Caco-2 (cell line): ENCODE measurements at regions not wholly inside any gene's neighbourhood (a gene's known extent, or its start where the extent isn't known, plus 50 kb on each side); places are given as distances from the start of the nearest gene placed in this dataset.

Source experiments
- BruUV-seq: library from RNA; stranded (reverse); fragments of 400-500 nt; replicated peaks from 2 replicates; lab custom pipeline; 2021; lab: Mats Ljungman, UMichigan
- CTCF ChIA-PET: fragments of 300-600 bp; sonication (Branson Sonifier 250); formaldehyde crosslinking; loops from one replicate; lab custom pipeline; 2022; ENCODE audit warnings: antibody characterized with exemption; lab: Charles Lee
- POLR2A ChIA-PET: fragments of 300-600 bp; sonication (Branson Sonifier 250); formaldehyde crosslinking; loops from one replicate; lab custom pipeline; 2022; ENCODE audit warnings: antibody characterized with exemption; lab: Charles Lee
- DNase-seq, 2 experiments: peaks; one replicate each; pipeline versions ENCODE4 v3.0.0 to v3.0.0-alpha.2; 2020 to 2022
- H3K27me3 ChIP-seq: replicated peaks from 2 replicates; pipeline ENCODE4 v1.6.0; 2011; ENCODE audit warnings: low read length; ENCODE audit not compliant: control insufficient read depth, insufficient read depth
- H3K36me3 ChIP-seq: 2 replicates; pipeline ENCODE4 v1.5.1; 2011; ENCODE audit warnings: low read length; ENCODE audit not compliant: control insufficient read depth, insufficient read depth
- H3K4me1 ChIP-seq: fragments of 250-450 bp; sonication (Bioruptor Pico); 2 replicates; pipeline ENCODE4 v1.5.1; 2020; ENCODE audit warnings: mild to moderate bottlenecking
- H3K4me3 ChIP-seq: 2 replicates; pipeline ENCODE4 v1.5.1; 2011; ENCODE audit warnings: low read depth, mild to moderate bottlenecking, control low read depth, low read length
- H3K9me3 ChIP-seq: fragments of 250-450 bp; sonication (Bioruptor Pico); 2 replicates; pipeline ENCODE4 v1.5.1; 2020; ENCODE audit warnings: mild to moderate bottlenecking, moderate library complexity
- H3K27ac Mint-ChIP-seq: one replicate; pipeline ENCODE4 v1.8.0; 2022; ENCODE audit warnings: mixed read lengths; ENCODE audit not compliant: unreplicated experiment
- H3K27me3 Mint-ChIP-seq: one replicate; pipeline ENCODE4 v1.8.0; 2022; ENCODE audit warnings: mixed read lengths; ENCODE audit not compliant: insufficient read depth, unreplicated experiment
- H3K36me3 Mint-ChIP-seq: one replicate; pipeline ENCODE4 v1.8.0; 2022; ENCODE audit warnings: mild to moderate bottlenecking, mixed read lengths; ENCODE audit not compliant: insufficient read depth, unreplicated experiment
- H3K4me1 Mint-ChIP-seq: one replicate; pipeline ENCODE4 v1.8.0; 2022; ENCODE audit warnings: low read depth, mixed read lengths; ENCODE audit not compliant: unreplicated experiment
- H3K4me3 Mint-ChIP-seq: one replicate; pipeline ENCODE4 v1.8.0; 2022; ENCODE audit warnings: mild to moderate bottlenecking, moderate library complexity, mixed read lengths; ENCODE audit not compliant: unreplicated experiment
- H3K9me3 Mint-ChIP-seq: one replicate; pipeline ENCODE4 v1.8.0; 2022; ENCODE audit warnings: mixed read lengths; ENCODE audit not compliant: unreplicated experiment
- intact Hi-C: fragments of 100-400 bp; cut with micrococcal nuclease; formaldehyde crosslinking; loops from one replicate; pipeline ENCODE4 v1.10.0; 2022; ENCODE audit not compliant: unreplicated experiment
- TF ChIP-seq, protein P1 (sequence below), 2 experiments: fragments of 200-600 bp in 1 of 2; IDR thresholded peaks; 1 replicate in 1 of 2; 2 replicates in 1 of 2; pipeline versions ENCODE4 v1.5.1 to v1.8.0; 2011 to 2022; ENCODE audit warnings: antibody characterized with exemption in 1 of 2, control low read depth in 1 of 2, inconsistent platforms in 1 of 2, low read depth in 1 of 2, low read length in 1 of 2, mild to moderate bottlenecking in 1 of 2, moderate library complexity in 1 of 2; ENCODE audit not compliant: insufficient read depth in 1 of 2, severe bottlenecking in 1 of 2, unreplicated experiment in 1 of 2

DNA sequence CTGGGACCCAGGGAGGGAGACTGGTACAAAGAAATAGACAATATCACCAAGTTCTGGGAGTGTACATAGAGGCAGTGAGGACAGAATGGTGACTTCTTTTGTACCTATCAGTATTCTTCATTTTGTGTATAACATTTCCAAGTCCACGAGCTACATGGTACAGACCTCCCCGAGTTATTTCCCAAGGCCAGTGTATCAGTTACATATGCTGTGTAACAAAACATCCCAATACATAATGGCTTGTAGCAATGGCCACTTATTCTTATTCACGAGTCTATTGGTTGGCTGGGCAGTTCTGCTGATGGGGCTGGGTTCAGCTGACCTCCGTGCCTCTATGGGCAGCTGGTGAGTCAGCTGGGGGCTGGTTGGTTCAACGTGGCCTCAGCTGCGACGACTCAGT lies 98.7 kb upstream of the RFLNA start:
- H3K36me3 Mint-ChIP-seq, result peaks cover 12% of the 10 kb centered on the region
- CTCF ChIA-PET, result no interaction called here
- POLR2A ChIA-PET, result no interaction called here

DNA sequence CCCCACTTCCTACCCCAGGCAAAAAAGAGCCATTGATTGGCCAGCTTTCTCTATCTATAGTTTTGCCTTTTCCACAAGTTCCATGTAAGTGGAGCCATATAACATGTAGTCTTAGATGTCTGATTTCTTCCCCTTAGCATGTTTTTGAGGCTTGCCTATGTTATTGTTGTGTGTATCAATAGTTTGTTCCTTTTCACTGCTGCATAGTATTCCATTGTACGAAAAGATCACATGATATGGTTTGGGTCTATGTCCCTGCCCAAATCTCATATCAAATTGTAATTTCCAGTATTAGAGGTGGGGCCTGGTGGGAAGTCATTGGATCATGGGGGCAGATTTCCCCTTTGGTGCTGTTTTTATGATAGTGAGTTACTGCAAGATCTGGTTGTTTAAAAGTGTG lies 93.6 kb upstream of the RFLNA start:
- Histone ChIP-seq H3K27me3 (no peaks in the 10 kb centered on the region), H3K4me1 (no peaks in the 10 kb centered on the region), H3K36me3 (no peaks in the 10 kb centered on the region), H3K9me3 (peaks cover 27% of the 10 kb centered on the region), H3K4me3 (no peak overlapping the region)
- TF ChIP-seq, protein P1, sequence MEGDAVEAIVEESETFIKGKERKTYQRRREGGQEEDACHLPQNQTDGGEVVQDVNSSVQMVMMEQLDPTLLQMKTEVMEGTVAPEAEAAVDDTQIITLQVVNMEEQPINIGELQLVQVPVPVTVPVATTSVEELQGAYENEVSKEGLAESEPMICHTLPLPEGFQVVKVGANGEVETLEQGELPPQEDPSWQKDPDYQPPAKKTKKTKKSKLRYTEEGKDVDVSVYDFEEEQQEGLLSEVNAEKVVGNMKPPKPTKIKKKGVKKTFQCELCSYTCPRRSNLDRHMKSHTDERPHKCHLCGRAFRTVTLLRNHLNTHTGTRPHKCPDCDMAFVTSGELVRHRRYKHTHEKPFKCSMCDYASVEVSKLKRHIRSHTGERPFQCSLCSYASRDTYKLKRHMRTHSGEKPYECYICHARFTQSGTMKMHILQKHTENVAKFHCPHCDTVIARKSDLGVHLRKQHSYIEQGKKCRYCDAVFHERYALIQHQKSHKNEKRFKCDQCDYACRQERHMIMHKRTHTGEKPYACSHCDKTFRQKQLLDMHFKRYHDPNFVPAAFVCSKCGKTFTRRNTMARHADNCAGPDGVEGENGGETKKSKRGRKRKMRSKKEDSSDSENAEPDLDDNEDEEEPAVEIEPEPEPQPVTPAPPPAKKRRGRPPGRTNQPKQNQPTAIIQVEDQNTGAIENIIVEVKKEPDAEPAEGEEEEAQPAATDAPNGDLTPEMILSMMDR (IDR thresholded peaks at IDR 0.05; ENCODE audit: insufficient read depth in 1 of 2, low read depth in 1 of 2, low read length in 1 of 2, severe bottlenecking in 1 of 2, unreplicated experiment in 1 of 2), result no peak
- Mint-ChIP-seq H3K9me3 (peaks cover 26% of the 10 kb centered on the region), H3K36me3 (peaks cover 8% of the 10 kb centered on the region), H3K4me3 (no peak overlapping the region), H3K27me3 (no peaks in the 10 kb centered on the region), H3K4me1 (peaks cover 10% of the 10 kb centered on the region), H3K27ac (no peak overlapping the region)
- CTCF ChIA-PET, result no interaction called here
- no peak for DNase-seq
- intact Hi-C loops, result no loop called here
- POLR2A ChIA-PET, result no interaction called here
- no TSS peak for BruUV-seq

More for the DNA sequence above, 98.7 kb upstream of the RFLNA start:
- Histone ChIP-seq H3K9me3 (peaks cover 17% of the 10 kb centered on the region), H3K36me3 (no peaks in the 10 kb centered on the region), H3K4me1 (peaks cover 16% of the 10 kb centered on the region), H3K4me3 (no peak overlapping the region), H3K27me3 (no peaks in the 10 kb centered on the region)
- no TSS peak for BruUV-seq
- TF ChIP-seq, protein P1 (IDR thresholded peaks at IDR 0.05; ENCODE audit: insufficient read depth in 1 of 2, low read depth in 1 of 2, low read length in 1 of 2, severe bottlenecking in 1 of 2, unreplicated experiment in 1 of 2), result no peak
- Mint-ChIP-seq H3K4me3 (no peak overlapping the region), H3K27me3 (no peaks in the 10 kb centered on the region), H3K4me1 (peaks cover 32% of the 10 kb centered on the region), H3K27ac (peak overlapping the region; percentile 86), H3K9me3 (peaks cover 33% of the 10 kb centered on the region)
- DNase-seq, result no peak
- intact Hi-C loops, result no loop called here

DNA sequence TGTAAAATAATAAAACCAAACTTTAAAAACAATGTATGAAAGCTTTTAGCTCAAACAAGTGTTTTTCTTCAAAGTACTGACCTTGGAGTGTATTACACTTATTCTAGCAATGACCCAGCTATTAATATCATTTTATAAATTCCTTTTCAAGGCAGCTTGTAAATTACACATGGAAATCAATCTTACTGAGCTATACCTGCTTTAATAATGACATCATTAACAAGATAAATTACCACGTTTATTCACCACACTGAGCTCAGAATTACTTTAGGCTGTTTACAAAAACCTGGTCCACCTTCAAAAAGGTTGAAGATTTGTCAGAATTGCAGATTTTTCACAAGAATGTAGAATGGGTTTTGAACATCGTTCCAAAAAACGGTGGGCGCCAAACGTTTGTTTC lies 91.7 kb upstream of the RFLNA start:
- no peaks in the 10 kb centered on the region for H3K4me1 Mint-ChIP-seq
- POLR2A ChIA-PET, result interaction anchor here (0.5 kb wide), 1 partner anchor 8 kb away, joined by 3 read pairs; no protein-coding TSS in a partner anchor
- intact Hi-C loops, result no loop called here

More for the DNA sequence above, 91.7 kb upstream of the RFLNA start:
- DNase-seq, result no peak
- H3K27ac Mint-ChIP-seq, result no peak overlapping the region
- no peaks in the 10 kb centered on the region for H3K27me3 ChIP-seq
- BruUV-seq, result no TSS peak
- no peak overlapping the region for H3K4me3 Mint-ChIP-seq
- CTCF ChIA-PET, result no interaction called here
- H3K9me3 Mint-ChIP-seq, result peaks cover 15% of the 10 kb centered on the region
- H3K4me1 ChIP-seq, result no peaks in the 10 kb centered on the region
- H3K4me3 ChIP-seq, result no peak overlapping the region
- peaks cover 15% of the 10 kb centered on the region for H3K9me3 ChIP-seq
- H3K36me3 Mint-ChIP-seq, result no peaks in the 10 kb centered on the region
- H3K27me3 Mint-ChIP-seq, result no peaks in the 10 kb centered on the region
- TF ChIP-seq, protein P1 (IDR thresholded peaks at IDR 0.05; ENCODE audit: insufficient read depth in 1 of 2, low read depth in 1 of 2, low read length in 1 of 2, severe bottlenecking in 1 of 2, unreplicated experiment in 1 of 2), result no peak
- no peaks in the 10 kb centered on the region for H3K36me3 ChIP-seq
